NCI-H1436 treated with DMSO at 0.1 percent for 48 hours (cell line): ENCODE measurements at regions not wholly inside any gene's neighbourhood (a gene's known extent, or its start where the extent isn't known, plus 50 kb on each side); places are given as distances from the start of the nearest gene placed in this dataset.

ENCODE experiments used
- DNase-seq: peaks from one replicate; lab custom pipeline; 2025; lab: John Stamatoyannopoulos, UW

GRCh38 chr10:33126742-33127141 is 168.7 kb upstream of the ITGB1 start:
- DNase-seq = no peak

DNA sequence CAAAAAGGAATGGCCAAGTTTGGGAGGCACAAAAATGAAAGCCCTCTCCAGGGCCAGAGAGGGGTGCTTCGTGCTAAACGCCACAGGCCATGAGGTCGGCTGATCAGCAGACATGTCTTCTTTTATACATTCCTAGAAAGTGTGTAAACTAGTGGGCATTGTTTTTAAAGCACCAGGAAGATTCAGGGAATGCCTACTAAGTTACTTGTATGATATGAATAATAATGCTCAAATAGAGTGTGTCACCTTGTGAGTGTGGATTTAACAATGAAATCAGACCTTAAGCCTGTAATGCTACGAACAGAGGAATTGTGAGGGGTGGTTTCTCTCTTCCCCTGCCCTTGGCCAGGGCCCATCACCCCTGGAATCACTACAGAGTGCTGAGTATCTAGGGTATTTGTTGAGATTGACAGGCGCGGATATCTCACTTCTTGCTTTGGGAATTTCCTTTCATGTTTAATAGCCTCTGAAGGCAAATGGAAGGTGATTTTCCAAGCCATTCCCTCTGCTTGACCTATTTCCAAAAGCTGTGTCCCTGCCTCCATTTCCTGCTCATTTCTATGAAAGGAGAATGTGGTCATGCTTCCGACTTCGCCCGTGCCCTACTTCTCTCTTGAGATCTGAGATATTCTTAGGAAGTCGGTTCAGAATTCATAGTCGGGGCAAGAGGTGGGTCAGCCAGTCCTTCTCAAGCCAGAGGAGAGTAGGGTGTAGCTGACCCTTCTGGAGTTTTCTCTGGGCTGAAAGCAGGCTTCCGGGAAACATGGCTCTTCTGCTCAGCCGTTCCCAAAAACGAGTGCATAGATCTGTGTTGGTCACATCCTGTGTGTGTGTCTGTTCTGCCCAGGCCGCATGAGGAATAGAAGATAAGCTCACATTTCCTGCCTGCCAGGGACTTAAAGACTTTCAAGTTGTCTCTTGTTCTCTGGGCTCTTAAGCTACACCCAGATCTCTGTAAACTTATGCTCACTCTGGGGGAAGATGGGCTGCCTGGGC is 167.8 kb upstream of the ITGB1 start:
- DNase-seq = no peak

DNA sequence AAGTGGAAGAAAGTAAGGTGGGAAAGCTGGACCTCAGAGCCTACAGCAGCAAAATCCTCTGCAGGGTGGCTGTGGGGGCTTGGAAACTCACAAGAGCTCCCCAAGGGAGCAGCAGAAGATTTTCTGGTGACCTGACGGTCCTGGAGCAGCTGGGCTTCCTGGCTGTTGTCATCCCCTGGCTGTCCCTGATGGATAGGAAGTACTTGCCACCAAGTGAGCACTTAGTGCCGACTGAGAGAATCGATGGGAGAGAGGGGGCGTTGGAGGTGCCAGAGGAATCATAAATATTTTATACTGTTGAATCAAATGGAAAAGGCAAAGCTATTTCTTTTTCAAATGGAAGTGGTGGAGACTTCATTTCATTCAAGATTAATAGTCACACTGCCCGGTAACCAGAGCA is 167.1 kb upstream of the ITGB1 start:
- DNase-seq = no peak

DNA sequence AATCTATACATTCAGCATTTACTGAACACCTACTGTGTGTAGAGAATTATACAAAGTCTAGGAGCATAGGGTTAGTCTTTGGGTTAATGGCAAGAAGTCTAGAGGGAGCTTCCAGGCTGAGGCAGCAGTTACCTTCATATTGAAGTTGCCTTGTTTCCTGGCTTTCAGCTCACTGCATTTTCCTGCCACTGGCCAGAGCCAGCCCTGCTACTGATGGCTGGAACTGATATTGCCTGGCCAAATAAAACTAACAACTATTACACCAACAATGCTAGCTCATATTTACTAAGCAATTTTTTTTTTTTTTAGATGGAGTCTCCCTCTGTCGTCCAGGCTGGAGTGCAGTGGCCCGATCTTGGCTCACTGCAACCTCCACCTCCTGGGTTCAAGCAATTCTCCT is 165.7 kb upstream of the ITGB1 start:
- no peak for DNase-seq

DNA sequence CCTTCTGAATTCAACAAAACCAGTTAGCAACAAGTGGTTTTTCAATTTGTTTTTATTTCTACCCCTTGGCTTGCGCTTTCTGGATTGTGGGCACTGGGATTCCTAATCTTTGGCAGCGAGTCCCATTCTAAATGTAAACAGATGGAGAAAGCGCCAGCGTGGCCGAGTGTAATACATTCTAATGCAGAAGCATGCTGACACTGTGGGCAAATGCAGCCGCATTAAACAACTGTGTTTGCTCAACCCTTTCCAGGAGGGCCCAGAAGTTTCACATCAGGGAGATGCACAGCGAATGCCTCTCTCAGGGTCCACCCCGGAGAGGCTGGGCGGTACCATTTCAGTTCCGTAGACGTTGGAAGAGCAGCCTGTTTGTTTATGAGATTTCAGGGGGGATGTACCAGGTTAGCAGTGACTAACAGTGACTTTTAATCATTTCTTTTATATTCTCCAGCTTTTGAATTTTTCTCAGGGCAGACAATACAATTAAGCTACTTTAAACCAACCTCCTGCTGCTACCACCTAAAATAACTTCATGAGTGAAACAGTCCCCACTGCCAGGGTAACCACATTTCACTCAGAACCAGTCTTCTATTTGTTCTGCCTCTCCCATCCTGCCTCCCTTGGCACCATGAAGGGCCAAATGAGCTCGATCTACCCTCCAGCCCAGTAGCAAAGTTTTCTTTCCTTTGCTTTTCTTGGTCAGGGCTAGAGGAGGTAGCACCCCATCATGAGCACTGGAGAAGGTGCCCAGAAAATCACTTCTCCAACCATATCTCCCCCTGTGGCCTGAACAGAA is 164.2 kb upstream of the ITGB1 start:
- no peak for DNase-seq

DNA sequence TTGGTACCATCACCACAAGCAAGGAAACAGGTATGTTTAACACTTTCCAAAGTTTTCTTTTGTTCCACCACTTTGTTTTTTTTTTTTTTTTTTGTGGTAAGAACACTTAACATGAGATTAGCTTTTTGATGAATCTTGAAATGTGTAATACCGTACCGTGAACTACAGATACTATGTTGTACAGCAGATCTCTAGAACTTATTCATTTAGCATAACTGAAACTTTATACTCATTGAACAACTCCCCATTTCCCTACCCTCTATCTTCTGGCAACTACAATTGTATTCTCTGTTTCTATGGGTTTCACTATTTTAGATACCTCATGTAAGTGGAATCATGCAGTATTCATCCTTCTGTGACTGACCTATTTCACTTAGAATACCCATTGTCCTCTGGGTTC is 162.7 kb upstream of the ITGB1 start:
- DNase-seq = no peak

- no peak for DNase-seq
Measured at GRCh38 chr10:33120275-33120674, 162.2 kb upstream of the ITGB1 start.

- DNase-seq = no peak
Measured at GRCh38 chr10:33117816-33118215, 159.8 kb upstream of the ITGB1 start.

DNA sequence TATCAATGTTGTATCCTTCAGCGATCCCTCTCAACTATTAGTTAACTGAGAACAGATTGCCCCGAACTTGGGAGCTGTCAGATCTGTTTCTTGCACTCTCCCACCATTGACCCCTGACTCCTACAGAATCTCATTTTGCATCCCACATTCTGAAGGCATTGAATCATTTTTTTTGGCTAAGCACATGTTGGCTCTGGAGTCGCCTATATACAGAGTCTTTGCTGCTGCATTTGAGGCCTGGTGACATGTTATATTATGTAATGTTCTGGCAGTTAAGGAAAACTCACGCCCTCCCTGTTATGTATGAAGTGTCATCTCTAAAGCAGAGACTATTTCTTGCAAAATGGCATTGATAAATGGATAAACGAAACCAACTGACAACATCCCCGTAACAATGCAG is 159.2 kb upstream of the ITGB1 start:
- no peak for DNase-seq

DNA sequence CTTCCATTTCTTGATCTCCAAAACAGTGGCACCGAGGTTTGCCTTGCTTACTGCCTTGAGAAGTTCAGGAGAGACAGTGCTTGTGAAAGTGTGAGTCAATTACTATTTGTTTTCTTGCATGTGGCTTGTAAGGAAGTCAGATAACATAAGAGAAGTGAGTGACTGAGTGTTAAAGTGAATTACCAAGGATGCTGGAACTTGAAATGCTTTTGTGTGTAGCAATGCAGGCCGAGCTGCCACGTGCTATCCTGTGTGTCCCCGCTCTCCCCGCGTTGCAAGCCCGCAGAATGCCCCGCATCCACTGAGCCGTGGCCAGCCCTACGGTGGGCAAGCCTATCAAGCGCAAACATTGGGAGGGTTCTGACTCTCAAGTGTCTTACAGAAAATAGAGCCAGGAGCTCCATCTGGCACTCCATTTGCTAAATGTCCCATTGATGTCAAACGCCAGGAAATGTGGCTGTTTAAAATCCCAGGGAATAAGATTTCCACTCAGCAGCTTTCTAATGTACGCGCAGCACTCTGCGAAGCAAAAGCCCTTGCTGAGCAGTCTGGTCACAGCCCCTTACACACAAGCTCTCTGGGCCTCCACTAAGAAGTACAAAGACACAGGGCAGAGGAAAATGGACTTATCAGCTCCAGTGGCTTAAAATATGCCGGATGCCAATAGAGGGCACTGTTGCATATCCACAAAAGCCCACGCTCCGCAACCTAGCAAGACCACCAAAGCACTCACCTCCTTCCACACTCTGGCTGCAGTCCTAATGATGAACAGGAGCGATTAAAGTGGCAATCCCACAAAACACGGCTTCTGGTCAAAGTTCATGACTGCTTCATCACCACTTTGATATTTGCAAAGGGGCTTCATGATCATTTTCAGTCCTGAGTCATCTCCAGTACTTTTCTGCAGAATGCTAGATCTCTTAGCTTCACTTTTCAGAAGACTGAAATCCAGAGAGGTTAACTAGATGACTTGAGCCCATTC is 158.0 kb upstream of the ITGB1 start:
- no peak for DNase-seq

- no peak for DNase-seq
Measured at GRCh38 chr10:33114451-33114952, 156.5 kb upstream of the ITGB1 start.

DNA sequence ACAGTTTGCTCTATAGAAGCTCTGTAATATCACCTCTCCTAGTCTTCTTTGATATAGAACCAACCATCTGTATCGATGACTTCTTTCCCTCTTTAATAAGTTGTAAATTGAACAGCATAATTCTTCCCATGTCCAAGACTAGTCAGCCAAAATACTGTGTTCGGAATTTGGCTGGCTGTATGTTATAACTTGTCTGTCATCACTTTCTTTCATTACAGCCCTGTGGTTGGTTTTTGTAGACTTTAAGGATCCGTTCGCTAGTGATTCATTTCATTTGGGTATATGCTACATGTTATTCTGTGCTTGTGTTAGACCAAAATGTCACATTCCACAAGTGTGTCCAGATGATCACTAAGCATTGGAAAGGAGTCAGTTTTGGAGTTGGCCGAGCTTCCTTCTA is 155.4 kb upstream of the ITGB1 start:
- no peak for DNase-seq

DNA sequence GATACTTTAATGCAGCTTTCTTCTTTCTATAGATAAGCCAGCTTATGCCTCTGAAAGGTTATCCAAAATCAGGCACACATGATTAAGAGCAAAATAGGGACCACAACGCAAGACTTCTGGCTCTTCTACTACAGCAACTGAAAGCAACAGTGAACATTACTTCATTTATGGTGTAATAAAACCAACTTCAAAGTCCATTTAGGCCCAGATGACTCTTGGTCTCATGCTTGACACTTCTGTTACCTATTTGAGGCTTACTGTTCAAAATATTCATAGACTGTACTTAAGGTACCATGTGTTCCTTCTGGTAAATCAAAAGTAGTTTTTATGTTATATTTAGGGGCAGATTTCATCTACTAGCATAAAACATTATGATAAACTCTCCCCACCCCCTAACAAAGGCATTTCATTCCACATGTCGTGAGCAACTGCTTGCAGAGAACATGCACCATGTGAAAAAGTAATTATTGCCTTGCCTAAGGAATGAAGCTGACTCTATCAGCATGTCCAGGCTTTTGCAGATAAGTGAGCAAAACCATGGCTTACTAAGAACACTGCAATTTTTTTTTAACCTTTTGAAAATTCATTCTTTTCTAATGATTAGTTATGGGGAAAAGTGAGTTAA is 154.9 kb upstream of the ITGB1 start:
- DNase-seq = no peak

GRCh38 chr10:33111488-33112051 is 153.5 kb upstream of the ITGB1 start:
- no peak for DNase-seq

DNA sequence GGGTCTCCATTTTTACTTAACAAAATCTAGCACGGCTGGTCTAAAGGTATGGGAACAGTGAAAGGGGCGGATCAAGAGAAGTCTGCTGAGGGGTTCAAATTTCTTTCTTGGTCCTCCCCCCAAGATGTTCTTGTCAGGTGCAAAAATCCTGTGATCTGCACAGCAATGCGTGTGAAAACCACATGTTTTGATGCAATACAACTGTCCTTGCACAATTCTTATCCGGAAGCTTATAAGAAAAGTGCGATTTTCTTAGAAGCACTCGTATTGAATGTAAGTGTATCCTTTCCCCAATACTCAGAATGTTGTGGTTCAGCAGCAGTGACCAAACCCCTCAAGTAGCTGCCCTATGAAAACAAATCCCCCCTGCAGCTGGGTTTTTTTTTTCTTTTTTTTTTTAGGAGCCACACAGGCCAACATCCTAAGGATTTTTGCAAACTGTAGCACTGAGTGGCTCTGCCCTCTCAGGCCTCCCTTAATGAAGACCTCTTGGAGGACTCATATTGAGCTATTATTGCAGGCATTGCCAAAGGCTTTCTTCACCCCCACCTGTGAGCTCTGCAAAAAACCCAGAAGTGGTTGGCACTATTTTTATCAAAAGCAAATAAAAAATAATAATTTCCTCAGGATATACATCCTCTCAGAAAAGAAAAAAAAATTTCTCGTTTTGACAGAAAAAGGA is 151.9 kb upstream of the ITGB1 start:
- no peak for DNase-seq

DNA sequence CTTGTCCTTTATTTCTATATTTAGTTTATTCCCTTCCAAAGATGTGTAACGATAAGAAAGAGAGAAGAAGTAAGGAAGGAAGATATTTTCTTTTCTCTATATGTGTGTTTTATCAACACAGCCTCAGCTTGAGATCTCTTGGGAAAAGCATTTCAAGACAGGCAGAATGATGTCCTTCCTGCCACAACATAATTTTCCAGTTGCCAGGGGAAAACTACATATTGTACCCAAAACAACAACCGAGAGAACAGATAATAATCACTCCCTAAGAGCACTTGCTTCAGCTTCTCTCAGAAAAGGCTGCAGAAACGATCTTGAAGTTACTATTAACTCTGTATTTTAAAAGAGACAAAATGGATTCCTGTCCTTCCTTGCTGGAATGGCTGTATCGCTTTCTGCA is 151.4 kb upstream of the ITGB1 start:
- DNase-seq = no peak

DNA sequence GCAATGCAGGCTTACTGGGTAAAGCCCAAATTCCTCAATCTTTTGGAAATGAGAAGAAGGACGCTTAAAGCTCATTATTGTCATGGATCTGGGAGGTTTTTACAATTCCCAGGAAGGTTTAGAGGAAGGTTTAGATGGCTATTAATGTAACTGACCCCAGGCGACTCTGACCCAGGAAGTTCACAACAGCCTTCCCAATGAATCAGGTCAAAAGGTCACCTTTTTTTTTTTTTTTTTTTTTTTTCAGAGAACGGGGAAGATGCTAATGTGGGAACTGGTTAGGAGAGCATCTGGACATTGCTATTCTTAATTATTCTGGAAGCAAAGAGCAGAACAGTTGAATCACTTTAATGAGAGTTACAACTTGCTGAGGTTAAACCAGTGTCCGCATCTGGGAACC is 149.9 kb upstream of the ITGB1 start:
- DNase-seq = no peak

DNA sequence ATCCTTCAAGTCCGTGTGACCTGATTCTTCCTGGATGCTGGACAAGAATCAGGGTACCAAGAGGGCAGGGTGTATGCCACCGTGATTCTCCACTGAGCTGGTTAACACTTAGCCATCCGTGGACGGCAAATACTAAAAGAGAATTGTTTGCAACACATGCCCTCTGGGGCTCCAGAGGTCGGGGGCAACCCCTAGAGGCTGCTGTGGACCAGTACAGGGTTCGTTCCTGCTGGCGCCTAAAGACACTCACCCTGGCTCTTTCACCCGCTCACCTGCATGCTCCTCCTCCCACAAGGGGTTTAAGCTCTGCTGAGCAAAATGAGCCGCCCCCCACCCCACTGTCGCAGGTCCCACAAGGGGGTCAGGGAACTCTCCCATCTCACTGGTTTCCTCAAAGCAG is 148.7 kb upstream of the ITGB1 start:
- no peak for DNase-seq

- no peak for DNase-seq
Measured at GRCh38 chr10:33103863-33104379, 145.9 kb upstream of the ITGB1 start.

DNA sequence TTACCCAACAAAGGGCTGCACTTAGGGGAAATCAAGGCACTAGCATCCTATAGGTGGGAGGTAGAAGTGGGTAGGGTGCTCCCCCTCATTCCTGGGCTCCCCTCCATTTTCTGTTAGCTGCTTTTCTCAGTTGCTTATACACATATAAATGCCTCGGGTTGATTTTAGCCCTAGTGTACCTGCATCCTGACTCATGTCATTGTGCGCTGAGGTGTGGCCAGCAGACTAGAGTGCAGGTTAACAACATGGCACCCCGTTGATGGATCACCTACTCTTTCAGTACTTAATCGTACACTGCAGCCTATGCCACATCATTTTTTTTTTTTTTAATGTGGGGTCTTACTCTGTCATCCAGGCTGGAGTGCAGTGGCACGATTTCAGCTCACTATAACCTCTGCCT is 144.0 kb upstream of the ITGB1 start:
- no peak for DNase-seq
